H1 (cell line): ENCODE measurements at regions not wholly inside any gene's neighbourhood (a gene's known extent, or its start where the extent isn't known, plus 50 kb on each side); places are given as distances from the start of the nearest gene placed in this dataset.

Experiments
- BCL11A ChIP-seq, 2 experiments: IDR thresholded peaks; one replicate each; pipeline ENCODE4 v1.6.1; 2011; ENCODE audit warnings: low read depth in 2 of 2, low read length in 2 of 2, mild to moderate bottlenecking in 2 of 2
- CREB1 ChIP-seq: IDR thresholded peaks from 2 replicates; pipeline ENCODE4 v1.6.1; 2012; ENCODE audit warnings: inconsistent platforms
- MAFK ChIP-seq: IDR thresholded peaks from 2 replicates; pipeline ENCODE4 v1.6.1; 2012; ENCODE audit warnings: low read depth, mild to moderate bottlenecking, improper control_type of control experiment, low read length
- POLR2A ChIP-seq, 2 experiments: IDR thresholded peaks; 1 replicate in 1 of 2; 2 replicates in 1 of 2; pipeline ENCODE4 v1.6.1; 2011; ENCODE audit warnings: low read depth in 2 of 2, low read length in 2 of 2, mild to moderate bottlenecking in 2 of 2; ENCODE audit errors: control extremely low read depth in 1 of 2
- POLR2AphosphoS5 ChIP-seq: IDR thresholded peaks from 2 replicates; pipeline ENCODE4 v1.6.1; 2011; ENCODE audit warnings: low read depth, low read length
- RAD21 ChIP-seq, 2 experiments: IDR thresholded peaks in 1 of 2; conservative IDR thresholded peaks in 1 of 2; 2 replicates each; pipeline ENCODE4 v1.6.1; 2011; ENCODE audit warnings: low read depth in 2 of 2, low read length in 2 of 2, improper control_type of control experiment in 1 of 2, inconsistent platforms in 1 of 2, mild to moderate bottlenecking in 1 of 2, moderate library complexity in 1 of 2
- TAF1 ChIP-seq: IDR thresholded peaks from 2 replicates; pipeline ENCODE4 v1.6.1; 2011; ENCODE audit warnings: mild to moderate bottlenecking, low read depth, low read length
- TAF7 ChIP-seq: optimal IDR thresholded peaks from 2 replicates; pipeline ENCODE3; 2011; ENCODE audit warnings: low read depth, mild to moderate bottlenecking, inconsistent platforms, low read length, moderate library complexity, borderline replicate concordance
- YY1 ChIP-seq: IDR thresholded peaks from 2 replicates; pipeline ENCODE4 v1.6.1; 2011; ENCODE audit warnings: low read depth, mild to moderate bottlenecking, low read length
- TF ChIP-seq, protein P1 (sequence below), 3 experiments: IDR thresholded peaks; 1 replicate in 2 of 3; 2 replicates in 1 of 3; pipeline versions ENCODE4 v1.5.1 to v1.6.1; 2011; ENCODE audit warnings: low read length in 3 of 3, mild to moderate bottlenecking in 3 of 3, inconsistent platforms in 2 of 3, low read depth in 1 of 3, moderate library complexity in 1 of 3; ENCODE audit not compliant: insufficient read depth in 1 of 3; ENCODE audit errors: control extremely low read depth in 1 of 3
- TF ChIP-seq, protein P2 (sequence below): IDR thresholded peaks from 2 replicates; pipeline ENCODE4 v1.6.1; 2012; ENCODE audit warnings: inconsistent platforms
- TF ChIP-seq, protein P3 (sequence below): IDR thresholded peaks from 2 replicates; pipeline ENCODE4 v1.6.1; 2011; ENCODE audit warnings: low read length, improper control_type of control experiment

DNA sequence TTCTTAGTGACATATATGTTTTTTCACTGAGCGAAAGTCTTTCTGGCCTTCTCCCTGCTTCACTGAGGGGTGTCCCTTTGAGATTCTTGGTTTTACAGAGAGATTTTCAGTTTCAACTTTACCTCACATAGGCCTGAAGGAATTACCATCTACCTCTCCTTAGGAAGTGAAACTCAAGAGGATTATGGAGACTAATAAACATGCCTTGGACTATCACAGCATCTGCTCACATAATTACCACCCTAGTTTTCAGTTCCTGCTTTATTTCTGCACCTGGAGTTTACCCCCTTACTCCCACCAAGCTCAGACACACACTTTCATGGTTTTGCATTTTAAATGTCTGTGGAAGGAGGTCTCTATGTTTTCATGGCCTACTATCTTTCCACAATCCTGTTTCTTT is 118.3 kb upstream of the SCAF11 start:
- TF ChIP-seq POLR2A (IDR thresholded peaks at IDR 0.05; ENCODE audit: control extremely low read depth in 1 of 2, low read depth in 2 of 2, low read length in 2 of 2) (no peak), YY1 (no peak), TAF1 (no peak), RAD21 (IDR thresholded peaks at IDR 0.05 in 1 of 2, conservative IDR thresholded peaks at IDR 0.05 in 1 of 2; ENCODE audit: low read depth in 2 of 2, low read length in 2 of 2) (no peak), CREB1 (no peak), MAFK (no peak), TAF7 (no peak), POLR2AphosphoS5 (no peak), BCL11A (IDR thresholded peaks at IDR 0.05; ENCODE audit: low read depth in 2 of 2, low read length in 2 of 2) (no peak)
- TF ChIP-seq, protein P1, sequence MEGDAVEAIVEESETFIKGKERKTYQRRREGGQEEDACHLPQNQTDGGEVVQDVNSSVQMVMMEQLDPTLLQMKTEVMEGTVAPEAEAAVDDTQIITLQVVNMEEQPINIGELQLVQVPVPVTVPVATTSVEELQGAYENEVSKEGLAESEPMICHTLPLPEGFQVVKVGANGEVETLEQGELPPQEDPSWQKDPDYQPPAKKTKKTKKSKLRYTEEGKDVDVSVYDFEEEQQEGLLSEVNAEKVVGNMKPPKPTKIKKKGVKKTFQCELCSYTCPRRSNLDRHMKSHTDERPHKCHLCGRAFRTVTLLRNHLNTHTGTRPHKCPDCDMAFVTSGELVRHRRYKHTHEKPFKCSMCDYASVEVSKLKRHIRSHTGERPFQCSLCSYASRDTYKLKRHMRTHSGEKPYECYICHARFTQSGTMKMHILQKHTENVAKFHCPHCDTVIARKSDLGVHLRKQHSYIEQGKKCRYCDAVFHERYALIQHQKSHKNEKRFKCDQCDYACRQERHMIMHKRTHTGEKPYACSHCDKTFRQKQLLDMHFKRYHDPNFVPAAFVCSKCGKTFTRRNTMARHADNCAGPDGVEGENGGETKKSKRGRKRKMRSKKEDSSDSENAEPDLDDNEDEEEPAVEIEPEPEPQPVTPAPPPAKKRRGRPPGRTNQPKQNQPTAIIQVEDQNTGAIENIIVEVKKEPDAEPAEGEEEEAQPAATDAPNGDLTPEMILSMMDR (IDR thresholded peaks at IDR 0.05; ENCODE audit: control extremely low read depth in 1 of 3, insufficient read depth in 1 of 3, low read depth in 1 of 3, low read length in 3 of 3) = no peak
- TF ChIP-seq, protein P2, sequence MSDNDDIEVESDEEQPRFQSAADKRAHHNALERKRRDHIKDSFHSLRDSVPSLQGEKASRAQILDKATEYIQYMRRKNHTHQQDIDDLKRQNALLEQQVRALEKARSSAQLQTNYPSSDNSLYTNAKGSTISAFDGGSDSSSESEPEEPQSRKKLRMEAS = no peak
- TF ChIP-seq, protein P3, sequence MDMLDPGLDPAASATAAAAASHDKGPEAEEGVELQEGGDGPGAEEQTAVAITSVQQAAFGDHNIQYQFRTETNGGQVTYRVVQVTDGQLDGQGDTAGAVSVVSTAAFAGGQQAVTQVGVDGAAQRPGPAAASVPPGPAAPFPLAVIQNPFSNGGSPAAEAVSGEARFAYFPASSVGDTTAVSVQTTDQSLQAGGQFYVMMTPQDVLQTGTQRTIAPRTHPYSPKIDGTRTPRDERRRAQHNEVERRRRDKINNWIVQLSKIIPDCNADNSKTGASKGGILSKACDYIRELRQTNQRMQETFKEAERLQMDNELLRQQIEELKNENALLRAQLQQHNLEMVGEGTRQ = no peak
